Occipital lobe (tissue), 1 donor: ENCODE measurements at regions not wholly inside any gene's neighbourhood (a gene's known extent, or its start where the extent isn't known, plus 50 kb on each side); places are given as distances from the start of the nearest gene placed in this dataset.

Experiments
- DNase-seq: peaks from one replicate; lab custom pipeline; 2025; lab: John Stamatoyannopoulos, UW

DNA sequence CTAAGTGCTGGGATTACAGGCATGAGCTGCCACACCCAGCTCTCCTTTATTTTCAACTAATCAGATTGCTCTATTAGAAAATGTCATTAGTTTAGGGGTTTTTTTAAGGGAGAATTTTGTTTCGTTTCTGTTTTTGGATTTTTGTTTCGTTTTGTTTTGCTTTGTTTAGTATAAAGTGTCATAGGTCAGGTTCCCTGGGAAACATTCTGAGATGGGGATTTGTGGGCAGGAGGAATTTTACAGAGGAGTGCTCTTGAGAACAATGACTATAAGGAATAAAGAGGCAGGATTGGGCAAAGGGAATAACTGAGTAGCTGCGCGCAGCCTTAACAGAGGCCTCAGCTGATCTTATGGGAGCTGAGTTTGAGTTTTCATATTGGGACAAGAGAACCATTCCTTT is 86.8 kb upstream of the NR2F2 start:
- no peak for DNase-seq

- no peak for DNase-seq
These were observed 85.2 kb upstream of the NR2F2 start for GRCh38 chr15:96245252-96245651.

- DNase-seq = no peak
These were observed 84.4 kb upstream of the NR2F2 start for GRCh38 chr15:96246057-96246456.

DNA sequence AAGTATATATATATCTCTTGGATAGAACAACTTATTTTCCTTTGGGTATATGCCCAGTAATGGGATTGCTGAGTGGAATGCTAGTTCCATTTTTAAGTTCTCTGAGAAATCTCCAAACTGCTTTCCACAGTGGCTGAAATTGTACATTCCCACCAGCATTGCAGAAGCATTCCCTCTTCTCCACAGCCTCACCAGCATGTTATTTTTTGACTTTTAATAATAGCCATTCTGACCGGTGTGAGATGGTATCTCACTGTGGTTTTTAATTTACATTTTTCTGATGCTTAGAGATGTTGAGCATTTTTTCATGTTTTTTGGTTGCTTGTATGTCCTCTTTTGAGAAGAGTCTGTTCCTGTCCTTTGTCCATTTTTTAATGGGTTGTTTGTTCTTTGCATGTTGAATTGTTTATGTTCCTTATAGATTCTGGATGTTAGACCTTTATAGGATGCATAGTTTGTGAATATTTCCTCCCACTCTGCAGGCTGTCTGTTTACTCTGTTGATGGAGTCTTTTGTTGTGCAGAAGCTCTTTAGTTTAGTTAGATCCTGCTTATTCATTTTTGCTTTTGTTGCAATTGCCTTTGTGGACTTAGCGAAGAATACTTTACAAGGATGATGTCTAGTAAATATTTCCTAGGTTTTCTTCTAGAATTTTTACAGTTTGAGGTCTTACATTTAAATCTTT is 82.7 kb upstream of the NR2F2 start:
- DNase-seq = no peak

DNA sequence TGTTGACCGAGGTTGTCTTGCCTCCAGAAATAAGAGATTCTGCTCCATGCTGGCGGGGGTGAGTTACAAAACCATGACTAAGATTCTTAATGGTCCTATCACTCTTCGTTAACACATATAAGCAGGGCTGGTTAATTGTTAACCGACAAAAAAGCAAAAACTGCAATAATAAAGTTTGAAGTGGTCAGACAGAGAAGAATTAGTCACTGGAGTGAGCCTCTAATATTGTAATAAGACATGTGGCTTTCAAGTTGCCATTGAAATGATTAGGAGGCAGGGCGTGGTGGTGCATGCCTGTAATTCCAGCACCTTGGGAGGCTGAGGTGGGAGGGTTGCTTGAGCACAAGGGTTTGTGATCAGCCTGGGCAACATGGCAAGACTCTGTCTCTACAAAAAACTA is 78.4 kb upstream of the NR2F2 start:
- no peak for DNase-seq

GRCh38 chr15:96253006-96253747 is 77.3 kb upstream of the NR2F2 start:
- DNase-seq = no peak

DNA sequence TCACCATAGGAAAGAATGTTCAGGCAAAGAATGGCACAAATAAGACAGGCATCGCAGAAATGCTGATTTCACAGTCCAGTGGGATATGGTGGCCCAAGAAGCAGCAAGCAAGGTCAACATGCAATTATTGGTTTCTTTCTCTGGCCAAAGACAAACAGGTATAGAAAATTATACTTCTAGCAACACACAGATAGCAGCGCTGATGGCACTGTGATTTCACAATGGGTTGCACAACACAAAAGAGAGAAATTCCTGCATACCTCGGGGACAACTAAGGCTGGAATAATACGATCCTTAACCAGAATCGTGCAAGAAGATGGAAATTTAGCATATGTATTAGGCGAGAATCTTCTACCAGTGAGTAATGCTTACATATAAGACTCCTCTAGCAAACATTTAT is 76.3 kb upstream of the NR2F2 start:
- DNase-seq = no peak

DNA sequence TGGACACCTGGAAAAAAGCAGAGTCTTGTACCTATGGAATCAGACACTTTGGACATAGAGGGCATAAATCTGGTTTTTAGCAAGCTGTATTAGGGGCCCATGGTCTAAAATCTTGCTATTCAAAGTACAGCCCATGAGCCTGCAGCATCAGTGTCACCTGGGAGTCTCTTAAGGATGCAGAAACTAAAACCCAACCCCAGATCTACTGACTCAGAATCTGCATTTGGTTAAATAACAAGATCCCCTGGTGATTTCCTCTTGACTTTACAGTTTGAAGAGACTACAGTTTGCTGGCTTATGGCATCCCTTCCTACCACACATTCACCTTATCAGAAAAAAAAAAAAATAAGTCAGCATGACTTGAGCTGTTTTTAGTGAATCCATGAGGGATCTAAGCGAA is 74.9 kb upstream of the NR2F2 start:
- no peak for DNase-seq

GRCh38 chr15:96261575-96262034 is 68.9 kb upstream of the NR2F2 start:
- no peak for DNase-seq

DNA sequence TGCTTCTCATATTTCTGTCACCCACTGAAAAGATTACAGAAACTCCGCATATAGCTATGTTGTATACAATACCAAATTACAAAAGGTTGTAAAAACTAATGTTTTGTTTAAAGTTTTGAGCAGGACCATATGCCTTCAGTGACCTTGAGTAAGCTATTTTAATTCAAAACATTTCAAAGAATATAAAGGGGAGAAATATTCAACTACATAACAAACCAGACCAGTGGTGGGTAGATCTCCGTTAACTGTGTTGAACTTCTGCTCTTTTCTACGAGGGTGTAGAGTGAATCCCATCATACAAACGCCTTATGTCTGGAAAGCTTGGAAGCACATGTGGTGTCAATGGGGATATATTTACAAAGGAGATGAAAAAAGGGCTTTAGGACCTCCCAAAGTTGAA is 68.4 kb upstream of the NR2F2 start:
- no peak for DNase-seq

GRCh38 chr15:96262549-96263489 is 67.7 kb upstream of the NR2F2 start:
- no peak for DNase-seq

DNA sequence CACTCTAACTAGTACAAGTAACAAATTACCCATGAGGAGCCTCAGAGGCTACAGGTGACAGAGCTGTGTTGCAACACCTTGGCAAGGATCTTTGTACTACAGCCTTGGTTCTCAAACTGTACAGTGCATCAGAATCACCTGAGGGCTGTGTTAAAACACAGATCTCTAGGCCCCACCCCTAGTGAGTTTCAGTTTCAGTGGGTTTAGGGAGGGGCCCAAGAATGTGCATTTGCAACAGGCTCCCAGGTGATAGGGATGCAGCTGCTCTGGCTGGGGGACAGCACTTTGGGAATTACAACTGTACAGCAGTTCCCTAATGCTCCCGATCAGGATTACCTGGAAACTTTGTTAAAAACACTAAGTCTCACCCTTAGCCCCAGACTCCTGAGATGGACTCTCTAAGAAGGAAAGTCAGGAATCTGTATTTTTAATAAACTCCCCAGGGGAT is 66.1 kb upstream of the NR2F2 start:
- no peak for DNase-seq

- no peak for DNase-seq
These were observed 65.5 kb upstream of the NR2F2 start for GRCh38 chr15:96264801-96265515.

- DNase-seq = no peak
These were observed 64.0 kb upstream of the NR2F2 start for GRCh38 chr15:96266456-96266855.

DNA sequence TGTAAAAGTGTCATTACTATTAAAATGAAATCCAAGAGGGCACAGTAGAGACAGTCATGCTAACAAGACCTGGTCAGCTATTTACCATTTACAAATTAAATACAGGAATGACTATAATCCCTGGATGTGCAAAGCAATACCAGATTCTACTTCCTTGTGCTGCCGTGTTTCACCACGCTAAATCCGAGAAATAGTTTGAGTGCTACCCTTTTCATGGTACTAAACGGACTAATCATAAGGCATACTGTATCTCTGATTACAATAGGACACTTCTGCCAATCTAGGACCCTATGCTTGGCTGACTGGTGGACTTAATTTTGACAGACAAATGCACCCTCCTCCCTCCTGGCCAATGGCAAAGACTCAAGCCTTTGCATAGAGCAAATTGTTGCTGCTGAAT is 63.0 kb upstream of the NR2F2 start:
- DNase-seq = no peak

DNA sequence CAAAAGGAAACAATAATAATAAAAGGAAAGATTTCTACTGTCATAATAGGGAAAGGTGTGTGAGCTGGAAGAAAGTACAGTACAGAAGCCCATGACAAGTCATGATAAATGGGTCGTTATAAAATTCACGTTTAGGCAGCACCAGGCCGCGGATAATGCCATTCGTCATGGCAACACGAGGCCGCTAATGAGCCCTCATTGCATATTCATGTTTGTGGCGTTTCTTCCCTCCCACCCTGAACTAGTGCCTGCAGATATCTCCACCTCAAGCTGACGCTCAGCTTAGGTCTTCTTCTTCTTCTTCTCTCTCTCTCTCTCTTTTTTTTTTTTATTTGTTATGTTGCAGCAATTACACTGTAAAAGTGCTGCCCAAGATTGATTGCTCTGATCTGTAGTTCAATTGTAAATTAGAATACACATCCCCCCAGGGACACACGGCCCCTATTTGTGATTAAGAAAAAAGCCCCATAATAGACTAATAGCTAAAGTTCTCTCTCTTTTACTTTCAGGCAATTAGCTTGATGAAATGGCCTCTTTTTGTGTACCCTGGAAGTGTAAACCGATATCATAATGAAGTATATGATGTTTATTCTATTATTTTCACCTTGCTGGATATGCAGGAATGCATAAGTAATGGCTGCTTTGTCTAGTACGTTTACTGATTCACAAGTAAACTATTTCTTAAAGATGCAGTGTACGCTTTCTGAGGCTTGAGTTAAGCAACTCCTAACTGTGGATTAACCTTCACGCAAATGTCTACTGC is 61.9 kb upstream of the NR2F2 start:
- no peak for DNase-seq

- no peak for DNase-seq
These were observed 59.8 kb upstream of the NR2F2 start for GRCh38 chr15:96270581-96271172.

- DNase-seq = no peak
These were observed 58.1 kb upstream of the NR2F2 start for GRCh38 chr15:96272427-96272826.

- DNase-seq = no peak
These were observed 57.0 kb upstream of the NR2F2 start for GRCh38 chr15:96273317-96274086.

GRCh38 chr15:96274087-96274440 is 56.4 kb upstream of the NR2F2 start:
- DNase-seq = no peak
